ENCODE measurements at regions not wholly inside any gene's neighbourhood (a gene's known extent, or its start where the extent isn't known, plus 50 kb on each side); places are given as distances from the start of the nearest gene placed in this dataset.

DNA sequence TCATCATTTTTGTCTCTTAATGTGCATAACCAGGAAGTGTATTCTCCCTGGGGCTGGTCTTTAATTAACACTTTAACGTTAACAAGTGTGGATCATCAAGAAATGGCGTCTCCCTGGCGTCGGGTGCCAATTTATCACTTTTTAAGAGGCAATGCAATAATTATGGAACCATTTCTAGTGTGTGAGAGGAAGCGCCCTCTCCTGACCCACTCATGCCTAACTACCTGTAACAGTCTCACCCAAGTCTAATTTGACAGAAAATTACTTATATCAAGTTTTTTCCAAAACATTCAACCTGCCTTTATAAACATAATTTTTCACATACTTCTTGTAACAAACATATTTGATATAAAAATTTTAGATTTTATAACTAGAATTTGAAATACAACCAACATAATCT is 905.3 kb upstream of the MDGA2 start:
- Histone ChIP-seq H3K4ac (ENCODE audit: low read depth, low read length) (no peak overlapping the region), H2AFZ (ENCODE audit: low read length) (no peak overlapping the region), H4K8ac (replicated peaks; ENCODE audit: insufficient read length, low read depth, low read length) (no peak overlapping the region), H3K27me3 (ENCODE audit: insufficient read depth, low read length) (no peaks in the 10 kb centered on the region), H4K91ac (ENCODE audit: insufficient read length, low read depth, low read length) (no peak overlapping the region), H3K4me2 (ENCODE audit: insufficient read depth, insufficient read length, low read length) (no peak overlapping the region), H3K23ac (ENCODE audit: insufficient read length, low read depth, low read length) (no peak overlapping the region), H2BK15ac (ENCODE audit: low read depth, low read length) (no peak overlapping the region), H3K4me1 (ENCODE audit: insufficient read depth, low read length) (no peaks in the 10 kb centered on the region), H3K9ac (ENCODE audit: extremely low read depth, insufficient read length, low read length) (no peak overlapping the region), H2BK20ac (ENCODE audit: low read depth, low read length, poor library complexity, severe bottlenecking) (no peak overlapping the region), H3K23me2 (ENCODE audit: insufficient read length, low read depth, low read length, poor library complexity, severe bottlenecking) (no peaks in the 10 kb centered on the region), H3K79me2 (ENCODE audit: insufficient read depth, low read length) (no peaks in the 10 kb centered on the region), H2AK5ac (ENCODE audit: insufficient read length, low read length) (no peak overlapping the region), H3K56ac (ENCODE audit: insufficient read length, low read depth, low read length) (no peak overlapping the region), H4K5ac (ENCODE audit: insufficient read length, low read depth, low read length) (no peak overlapping the region), H3T11ph (ENCODE audit: low read length) (no peak overlapping the region), H2BK120ac (ENCODE audit: low read depth, low read length, poor library complexity, severe bottlenecking) (no peak overlapping the region), H3K79me1 (ENCODE audit: insufficient read depth, low read depth, low read length, poor library complexity, severe bottlenecking) (no peaks in the 10 kb centered on the region), H3K18ac (ENCODE audit: insufficient read length, low read depth, low read length) (no peak overlapping the region), H3K9me3 (ENCODE audit: control insufficient read depth, low read depth, low read length) (no peaks in the 10 kb centered on the region), H2BK5ac (ENCODE audit: insufficient read length, low read length) (no peak overlapping the region), H3K14ac (ENCODE audit: insufficient read depth, low read length) (no peak overlapping the region), H3K27ac (ENCODE audit: insufficient read length, low read depth, low read length) (no peak overlapping the region), H2BK12ac (ENCODE audit: insufficient read length, low read depth, low read length) (no peak overlapping the region), H4K20me1 (ENCODE audit: control insufficient read depth, insufficient read depth, insufficient read length) (no peaks in the 10 kb centered on the region)
- H3K27ac Mint-ChIP-seq: no peak overlapping the region
- TF ChIP-seq, protein P1, sequence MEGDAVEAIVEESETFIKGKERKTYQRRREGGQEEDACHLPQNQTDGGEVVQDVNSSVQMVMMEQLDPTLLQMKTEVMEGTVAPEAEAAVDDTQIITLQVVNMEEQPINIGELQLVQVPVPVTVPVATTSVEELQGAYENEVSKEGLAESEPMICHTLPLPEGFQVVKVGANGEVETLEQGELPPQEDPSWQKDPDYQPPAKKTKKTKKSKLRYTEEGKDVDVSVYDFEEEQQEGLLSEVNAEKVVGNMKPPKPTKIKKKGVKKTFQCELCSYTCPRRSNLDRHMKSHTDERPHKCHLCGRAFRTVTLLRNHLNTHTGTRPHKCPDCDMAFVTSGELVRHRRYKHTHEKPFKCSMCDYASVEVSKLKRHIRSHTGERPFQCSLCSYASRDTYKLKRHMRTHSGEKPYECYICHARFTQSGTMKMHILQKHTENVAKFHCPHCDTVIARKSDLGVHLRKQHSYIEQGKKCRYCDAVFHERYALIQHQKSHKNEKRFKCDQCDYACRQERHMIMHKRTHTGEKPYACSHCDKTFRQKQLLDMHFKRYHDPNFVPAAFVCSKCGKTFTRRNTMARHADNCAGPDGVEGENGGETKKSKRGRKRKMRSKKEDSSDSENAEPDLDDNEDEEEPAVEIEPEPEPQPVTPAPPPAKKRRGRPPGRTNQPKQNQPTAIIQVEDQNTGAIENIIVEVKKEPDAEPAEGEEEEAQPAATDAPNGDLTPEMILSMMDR (conservative IDR thresholded peaks at IDR 0.05): peak; percentile 55; the same call in 2 of the 3 replicates
- DNase-seq: no peak
- H3K4me1 Mint-ChIP-seq: peaks cover 10 to 18% of the 10 kb centered on the region in 2 experiments
- H3K9me3 Mint-ChIP-seq: peaks cover 0 to 6% of the 10 kb centered on the region in 2 experiments; a peak in 2 of 5 replicates
- WGBS (ENCODE audit: extremely low coverage, insufficient read length, low lambda C conversion rate): no CpG with 5 or more reads among the region's 5 CpGs
- peaks cover 0 to 7% (median 0%) of the 10 kb centered on the region in 3 experiments; a peak in 1 of 7 replicates for H3K36me3 Mint-ChIP-seq (ENCODE audit: insufficient read depth in 1 of 3, low read depth in 3 of 3)
- no peaks in the 10 kb centered on the region for H3K27me3 Mint-ChIP-seq (ENCODE audit: low read depth)
- no peak overlapping the region for H3K4me3 Mint-ChIP-seq

Measured in H9 (cell line).